ENCODE measurements at regions not wholly inside any gene's neighbourhood (a gene's known extent, or its start where the extent isn't known, plus 50 kb on each side); places are given as distances from the start of the nearest gene placed in this dataset.

GRCh38 chr12:127928615-127929571 lies 338.1 kb upstream of the TMEM132C start:
- TF ChIP-seq CTCF (conservative IDR thresholded peaks at IDR 0.05; ENCODE audit: low read depth in 2 of 2) (no peak), EZH2 (IDR thresholded peaks at IDR 0.05; ENCODE audit: low read depth, unreplicated experiment) (no peak), REST (IDR thresholded peaks at IDR 0.05; ENCODE audit: unreplicated experiment) (no peak), JUNB (IDR thresholded peaks at IDR 0.05; ENCODE audit: unreplicated experiment) (no peak), EZH2phosphoT487 (IDR thresholded peaks at IDR 0.05; ENCODE audit: unreplicated experiment) (no peak), ZNF114 (CRISPR knock-in tag; IDR thresholded peaks at IDR 0.05) (no peak), POLR2AphosphoS5 (IDR thresholded peaks at IDR 0.05; ENCODE audit: low read depth) (no peak), CREB1 (CRISPR knock-in tag; IDR thresholded peaks at IDR 0.05; ENCODE audit: low read depth) (no peak)
